Right renal pelvis (tissue), 4 donors: ENCODE measurements at regions not wholly inside any gene's neighbourhood (a gene's known extent, or its start where the extent isn't known, plus 50 kb on each side); places are given as distances from the start of the nearest gene placed in this dataset.
A peak's percentile ranks its signal among the peaks of the same experiment; 100 is the strongest.

Source experiments
- DNase-seq, 4 donors: peaks; one replicate each; pipeline ENCODE4 v3.0.0-alpha.2; 2013; ENCODE audit warnings: low read depth in 4 of 4, low spot score in 3 of 4, missing footprints in 1 of 4

DNA sequence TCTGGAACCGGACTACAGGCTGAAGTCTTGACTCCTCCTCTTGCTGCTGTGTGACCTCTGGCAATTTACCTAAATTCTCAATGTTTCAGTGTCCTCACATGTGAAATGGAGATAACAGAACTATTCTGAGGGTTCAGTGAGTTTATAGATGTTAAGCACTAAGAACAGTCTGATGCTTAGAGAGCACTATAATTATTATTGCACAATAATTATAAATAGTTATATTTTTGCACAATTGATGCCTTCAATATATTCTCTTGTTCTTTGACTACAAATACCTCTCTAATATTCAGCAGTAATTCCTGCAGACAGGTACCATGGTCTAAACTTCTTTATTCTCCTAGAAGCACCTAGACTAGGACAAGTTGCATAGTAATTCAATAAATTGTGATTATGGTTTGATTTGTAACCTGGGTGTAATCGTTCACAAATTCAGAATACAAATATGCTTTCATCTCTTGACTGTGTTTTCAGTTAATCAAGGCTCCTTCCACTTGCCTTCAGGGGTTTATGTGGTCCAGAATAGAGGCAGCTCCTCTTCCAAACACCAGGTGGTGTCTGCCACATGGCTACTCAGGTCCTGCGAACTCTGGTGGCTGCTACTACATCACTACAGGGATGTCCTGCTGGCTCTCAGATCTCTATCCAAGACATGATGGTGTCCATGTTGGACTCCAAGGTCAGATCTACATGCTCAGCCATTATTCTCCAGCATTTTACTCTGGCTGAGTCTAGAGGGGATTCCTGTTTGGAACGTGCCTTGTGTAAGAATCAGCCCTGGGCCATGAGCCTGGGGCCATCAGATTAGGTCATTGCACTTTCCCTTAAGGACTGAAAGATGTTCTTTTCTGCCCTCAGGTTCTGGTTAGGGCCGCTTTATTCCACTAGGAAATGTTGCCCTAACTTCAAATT, 103.4 kb downstream of the QRFPR start:
- DNase-seq: no peak

DNA sequence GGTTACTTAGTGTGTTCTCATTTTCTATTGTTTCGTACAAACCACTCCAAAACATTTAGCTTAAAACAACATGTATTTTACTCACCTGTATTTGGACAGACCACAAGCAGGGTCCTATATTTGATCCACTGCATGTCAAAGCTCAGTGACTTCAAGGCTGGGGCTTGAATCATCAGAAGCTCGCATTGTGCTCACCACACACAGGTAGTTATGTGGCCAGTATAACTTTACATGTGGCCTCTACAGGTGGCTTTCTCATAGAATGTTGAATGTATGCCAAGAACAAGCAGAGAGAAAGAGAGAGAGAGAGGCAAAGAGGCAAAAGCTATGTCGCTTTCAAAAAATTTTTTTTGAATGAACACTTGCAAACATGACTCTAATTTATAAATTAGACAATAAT, 107.6 kb downstream of the QRFPR start:
- DNase-seq: no peak

DNA sequence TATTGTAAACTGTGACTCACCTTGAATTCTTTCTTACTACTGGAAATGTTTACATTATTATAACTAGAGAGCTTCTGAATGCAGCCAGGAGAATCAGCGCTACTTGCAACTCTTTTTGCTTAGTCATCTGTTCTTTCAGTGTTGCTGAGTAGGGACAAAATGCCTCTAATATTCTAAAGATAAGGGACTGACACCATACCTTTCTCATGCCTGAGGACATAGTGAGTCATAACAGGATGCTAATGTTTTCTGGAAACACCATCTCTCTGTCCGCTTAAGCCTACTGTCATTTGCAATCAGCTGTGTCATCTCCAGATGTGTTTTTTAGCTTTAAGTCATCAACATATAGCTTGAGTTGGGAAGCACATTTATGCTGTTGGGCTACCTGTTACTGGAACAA, 108.3 kb downstream of the QRFPR start:
- DNase-seq: no peak

DNA sequence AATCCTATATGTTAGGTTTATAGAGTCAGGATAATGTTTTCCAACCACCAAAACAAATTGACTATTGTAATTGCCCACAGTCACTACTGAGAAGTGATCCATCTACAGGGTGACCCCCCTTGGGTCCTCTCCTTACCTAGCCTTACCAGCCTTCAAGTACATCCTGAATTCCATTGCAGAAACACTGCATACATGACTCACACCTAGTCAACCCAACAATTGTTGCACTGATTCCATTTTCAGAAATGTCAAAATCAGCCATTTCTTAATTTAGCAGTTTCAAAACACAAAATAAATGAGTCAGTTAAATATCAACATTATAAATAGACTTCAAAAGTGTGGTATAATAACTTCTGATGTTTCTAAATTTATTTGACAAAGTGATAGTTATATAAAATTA, 106.3 kb upstream of the TNIP3 start:
- no peak for DNase-seq

DNA sequence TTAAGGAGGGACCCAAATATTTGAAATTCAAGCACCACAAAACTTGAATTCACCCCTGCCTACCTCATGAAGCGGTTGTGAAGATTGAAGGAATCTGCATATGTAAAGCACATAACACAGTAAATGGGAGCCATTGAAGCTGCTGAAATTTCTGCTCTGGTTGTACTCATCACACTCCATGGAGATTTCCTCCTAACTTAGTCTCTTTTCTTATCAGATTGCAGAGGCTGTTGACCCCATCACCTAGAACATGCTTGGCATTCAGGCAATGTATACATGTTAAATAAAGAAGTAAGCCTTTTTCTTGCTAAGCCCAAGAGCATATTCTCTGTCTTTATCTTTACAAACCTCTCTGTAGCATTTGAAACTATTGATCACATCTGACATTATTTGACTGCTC, 104.9 kb upstream of the TNIP3 start:
- DNase-seq: no peak

DNA sequence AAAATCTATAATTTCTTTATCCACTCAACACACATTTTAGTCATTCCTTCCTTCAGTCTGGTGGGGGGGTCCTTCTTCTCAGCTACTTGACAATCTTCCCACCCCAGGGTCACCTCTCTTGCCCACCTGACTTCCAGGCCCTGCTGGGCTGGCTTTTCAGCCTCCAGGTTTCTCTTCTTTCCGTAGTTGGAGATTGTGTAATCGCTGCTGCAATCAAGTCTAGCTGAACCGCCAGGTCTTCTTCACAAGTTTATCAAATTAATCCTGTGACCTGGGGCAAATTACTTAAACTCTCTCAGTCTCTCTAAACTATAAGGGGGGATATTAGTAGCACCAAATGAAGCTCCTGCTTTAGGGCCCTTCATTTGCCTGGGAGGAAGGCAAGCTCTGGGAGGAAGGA, 102.9 kb upstream of the TNIP3 start:
- DNase-seq: no peak

DNA sequence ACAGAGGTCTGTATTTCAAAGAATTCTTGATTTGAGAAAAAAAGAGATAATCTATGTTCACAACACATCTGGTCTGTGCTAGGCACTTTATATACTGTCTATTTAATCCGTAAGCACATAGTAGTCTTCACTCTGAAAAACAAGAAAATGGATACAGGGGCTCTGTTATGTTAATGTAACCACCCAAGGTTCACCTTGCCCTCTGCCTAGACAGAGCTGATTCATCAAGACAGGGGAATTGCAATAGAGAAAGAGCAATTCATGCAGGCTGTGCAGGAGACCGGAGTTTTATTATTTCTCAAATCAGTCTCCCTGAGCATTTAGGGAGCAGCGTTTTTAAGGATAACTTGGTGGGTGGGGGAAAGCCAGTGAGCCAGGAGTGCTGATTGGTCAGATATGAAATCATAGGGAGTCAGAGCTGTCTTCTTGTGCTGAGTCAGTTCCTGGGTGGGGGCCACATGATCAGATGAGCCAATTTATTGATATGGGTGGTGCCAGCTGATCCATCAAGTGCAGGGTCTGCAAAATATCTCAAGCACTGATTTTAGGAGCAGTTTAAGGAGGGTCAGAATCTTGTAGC, 92.9 kb upstream of the TNIP3 start:
- no peak for DNase-seq

DNA sequence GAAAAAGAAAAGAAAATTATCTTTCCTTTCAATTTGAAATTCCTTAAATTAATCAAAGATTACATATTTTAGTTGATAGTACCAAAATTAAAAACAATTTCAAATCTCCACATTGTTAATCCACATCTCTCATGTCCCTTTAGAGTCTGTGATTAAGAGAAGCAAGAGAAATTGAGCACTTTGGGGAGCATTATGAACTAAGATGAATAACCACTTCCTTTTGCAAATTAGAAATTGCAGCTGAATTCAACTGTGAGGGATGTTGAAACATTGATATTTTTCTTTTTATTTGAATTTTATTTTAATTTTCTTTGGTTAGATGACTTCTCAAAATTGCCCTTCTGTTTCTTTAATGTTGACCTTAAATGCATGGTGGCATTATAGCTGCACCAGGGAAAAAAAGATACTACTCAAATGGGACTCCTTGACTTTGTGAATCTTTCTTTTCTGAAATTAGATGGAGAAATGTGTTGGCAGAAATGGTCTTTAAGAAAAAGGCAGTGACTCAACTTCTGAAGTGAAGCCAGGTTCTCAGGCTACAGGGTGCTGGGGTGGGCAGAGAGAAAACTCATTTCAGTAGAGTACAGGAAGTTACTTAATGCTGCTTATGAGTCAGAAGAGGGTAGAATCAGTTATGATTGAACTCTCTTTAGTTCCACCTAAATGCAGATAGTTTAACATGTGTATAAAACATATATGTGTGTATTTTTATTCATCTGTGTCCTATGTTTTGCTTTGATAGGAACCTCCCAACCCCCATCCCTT, 92.0 kb upstream of the TNIP3 start:
- no peak for DNase-seq

DNA sequence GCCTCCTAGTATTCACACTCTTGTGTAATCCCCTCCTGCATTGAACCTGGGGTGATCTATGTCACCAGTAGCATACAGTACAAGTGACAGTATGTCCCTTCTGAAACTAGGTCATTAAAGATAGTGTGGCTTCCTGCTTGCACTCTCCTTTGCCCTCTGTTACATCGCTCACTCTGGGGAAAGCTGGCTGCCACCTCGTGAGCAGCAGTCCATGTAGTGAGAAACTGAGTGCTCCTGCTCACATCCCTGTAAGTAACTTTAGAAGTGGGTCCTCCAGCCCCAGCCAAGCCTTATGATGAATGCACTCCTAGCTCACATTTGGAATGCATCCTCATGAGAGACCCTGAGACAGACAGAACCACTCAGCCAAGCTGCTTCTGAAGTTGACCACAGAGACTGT, 89.8 kb upstream of the TNIP3 start:
- no peak for DNase-seq

DNA sequence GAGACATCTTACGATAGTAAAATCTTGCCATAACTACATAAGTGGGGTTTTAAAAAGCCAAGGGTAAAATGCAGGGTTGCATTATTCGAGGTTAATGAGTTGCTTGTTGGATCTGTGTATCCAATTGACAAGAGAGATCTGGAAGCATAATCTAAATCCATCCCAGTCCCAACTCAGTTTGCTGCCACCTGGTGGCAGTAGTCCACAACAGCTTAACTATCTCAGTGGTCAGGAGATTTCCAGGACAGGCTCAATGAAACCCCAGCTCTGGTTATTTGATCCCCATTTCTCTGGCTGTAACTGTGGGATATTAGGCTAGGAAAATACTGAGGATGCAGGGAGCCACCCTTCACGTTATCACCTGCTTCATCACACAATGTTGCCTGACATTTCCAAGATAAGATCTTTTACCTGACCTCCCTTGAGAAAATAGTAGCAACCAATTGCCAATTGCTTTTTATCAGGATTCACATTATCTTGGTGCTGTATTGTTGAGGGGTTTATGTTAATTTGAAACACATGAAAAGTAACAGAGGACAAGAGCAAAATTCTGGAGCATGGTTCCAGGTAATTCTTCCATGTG, 88.2 kb upstream of the TNIP3 start:
- DNase-seq: peak; percentile 52 to 63 (median 58)

DNA sequence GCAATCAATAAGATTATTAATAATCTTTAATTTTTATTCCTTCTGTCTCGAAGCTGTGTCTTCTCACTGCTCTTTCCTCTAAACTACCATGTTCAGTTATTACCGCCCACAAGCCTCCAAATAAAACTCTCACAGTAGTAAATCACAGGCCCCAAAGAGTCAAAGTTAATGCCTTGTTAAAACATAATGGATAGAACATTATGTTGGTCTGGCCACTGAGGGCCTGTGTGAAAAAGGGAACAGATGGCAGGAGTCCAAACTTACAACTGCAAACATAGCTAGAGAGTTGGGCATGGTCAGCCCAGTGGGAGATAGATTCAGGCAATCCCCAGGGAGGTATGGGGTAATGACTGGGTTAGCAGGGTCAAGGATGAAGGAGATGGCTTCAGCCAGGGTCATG, 84.6 kb upstream of the TNIP3 start:
- no peak for DNase-seq

DNA sequence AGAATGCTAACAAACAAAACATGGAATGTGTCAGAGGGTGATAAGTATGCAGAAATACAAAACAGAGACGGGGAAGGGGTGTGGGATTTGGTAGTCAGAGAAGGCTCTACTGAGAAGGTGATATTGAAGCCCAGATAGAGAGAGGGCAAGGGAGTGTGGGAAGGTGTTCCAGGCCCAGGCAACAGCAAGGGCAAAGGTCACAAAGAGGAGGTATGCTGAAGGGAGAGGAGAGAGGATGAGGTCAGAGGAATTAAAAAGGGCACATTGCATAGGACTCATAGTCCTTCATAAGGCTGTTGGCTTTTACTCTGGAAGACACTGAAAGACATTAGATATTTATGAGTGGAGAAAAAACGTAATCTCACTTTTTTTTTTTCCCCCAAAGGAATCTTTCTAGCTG, 82.6 kb upstream of the TNIP3 start:
- DNase-seq: no peak

DNA sequence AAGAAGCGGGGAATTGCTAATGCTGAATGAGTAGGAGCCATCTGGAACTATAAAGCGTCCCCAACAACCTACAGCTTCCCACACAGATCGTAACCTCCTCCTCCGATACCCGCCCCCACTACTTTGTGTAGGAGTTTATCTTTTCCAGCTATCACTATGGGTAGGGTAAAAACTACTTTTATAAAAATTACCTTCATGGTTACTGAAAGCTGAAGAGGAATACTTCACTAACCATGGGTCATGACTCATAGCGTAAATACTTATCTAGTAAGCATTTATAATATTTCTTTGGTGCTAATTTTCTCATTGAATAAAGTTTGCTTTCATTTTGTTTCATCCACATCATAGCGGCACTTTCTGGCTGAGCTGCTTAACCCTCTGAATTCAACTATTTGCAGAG, 79.4 kb upstream of the TNIP3 start:
- no peak for DNase-seq

DNA sequence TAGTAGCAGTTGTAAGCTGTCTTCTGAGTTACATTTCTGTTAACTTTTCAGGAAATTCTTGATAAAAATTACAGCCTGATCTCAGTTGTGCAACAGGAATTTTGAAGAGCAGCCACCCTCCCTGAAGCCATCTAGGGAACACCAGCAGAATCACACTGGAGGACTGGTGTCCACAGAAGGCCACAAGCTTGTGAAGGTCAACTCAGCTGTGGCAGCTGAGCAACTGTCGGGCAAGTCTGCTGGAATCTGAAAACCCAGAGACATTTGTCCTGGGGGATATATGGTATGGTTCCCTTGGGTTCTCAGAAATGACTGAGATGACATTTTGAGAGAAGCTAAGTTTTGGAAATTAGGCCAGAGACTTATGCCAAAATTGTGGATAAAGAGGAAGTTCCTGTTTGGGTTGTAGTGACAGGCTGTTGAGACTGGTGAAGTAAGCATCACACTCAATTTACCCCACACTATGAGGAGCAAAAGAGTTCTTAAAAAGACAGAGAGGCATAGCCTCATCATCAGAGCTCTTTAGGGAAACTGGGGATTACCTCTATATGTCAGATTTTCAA, 78.1 kb upstream of the TNIP3 start:
- no peak for DNase-seq

DNA sequence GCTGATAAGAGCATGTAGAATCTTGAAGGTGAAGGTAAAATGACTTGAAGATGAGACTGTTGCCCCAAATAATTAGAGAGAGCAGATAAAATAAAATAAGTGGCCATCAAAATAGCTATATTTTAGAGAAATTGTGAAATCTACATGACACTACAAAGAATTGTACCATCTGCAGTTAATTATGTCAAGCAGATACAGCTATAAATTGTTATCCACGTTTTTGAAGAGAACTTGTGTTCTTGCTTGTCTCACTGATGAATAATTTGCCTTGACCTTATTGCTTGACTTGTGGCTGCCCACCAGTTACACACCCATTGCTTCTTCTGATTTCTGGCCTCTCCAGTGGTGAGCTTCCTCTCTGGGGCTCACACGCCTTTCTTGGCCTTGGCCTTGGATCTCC, 75.8 kb upstream of the TNIP3 start:
- no peak for DNase-seq

DNA sequence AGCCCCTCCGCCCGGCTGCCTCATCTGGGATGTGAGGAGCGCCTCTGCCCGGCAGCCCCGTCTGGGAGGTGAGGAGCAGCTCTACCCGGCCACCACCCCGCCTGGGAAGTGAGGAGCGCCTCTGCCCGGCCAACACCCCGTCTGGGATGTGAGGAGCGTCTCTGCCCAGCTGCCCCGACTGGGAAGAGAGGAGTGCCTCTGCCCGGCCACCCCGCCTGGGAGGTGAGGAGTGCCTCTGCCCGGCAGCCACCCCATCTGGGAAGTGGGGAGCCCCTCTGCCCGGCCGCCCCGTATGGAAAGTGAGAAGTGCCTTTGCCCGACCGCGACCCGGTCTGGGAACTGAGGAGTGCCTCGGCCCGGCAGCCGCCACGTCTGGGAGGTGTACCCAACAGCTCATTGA, 74.3 kb upstream of the TNIP3 start:
- no peak for DNase-seq

DNA sequence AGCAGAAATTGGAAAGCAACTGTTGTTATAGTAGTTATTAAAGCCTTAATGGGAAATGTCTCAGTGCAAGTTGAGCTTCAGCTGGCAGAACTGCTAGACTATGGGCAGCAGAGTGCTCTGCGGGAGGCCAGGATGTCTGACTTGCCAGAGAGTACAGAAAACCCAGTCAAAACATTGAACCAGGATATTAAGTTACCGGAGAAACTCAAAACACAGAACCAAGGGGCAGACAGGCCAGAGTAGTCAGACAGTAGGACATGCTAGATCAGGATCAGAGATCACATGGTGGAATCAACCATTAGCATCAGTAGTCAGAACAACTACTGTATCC, 72.9 kb upstream of the TNIP3 start:
- DNase-seq: no peak

DNA sequence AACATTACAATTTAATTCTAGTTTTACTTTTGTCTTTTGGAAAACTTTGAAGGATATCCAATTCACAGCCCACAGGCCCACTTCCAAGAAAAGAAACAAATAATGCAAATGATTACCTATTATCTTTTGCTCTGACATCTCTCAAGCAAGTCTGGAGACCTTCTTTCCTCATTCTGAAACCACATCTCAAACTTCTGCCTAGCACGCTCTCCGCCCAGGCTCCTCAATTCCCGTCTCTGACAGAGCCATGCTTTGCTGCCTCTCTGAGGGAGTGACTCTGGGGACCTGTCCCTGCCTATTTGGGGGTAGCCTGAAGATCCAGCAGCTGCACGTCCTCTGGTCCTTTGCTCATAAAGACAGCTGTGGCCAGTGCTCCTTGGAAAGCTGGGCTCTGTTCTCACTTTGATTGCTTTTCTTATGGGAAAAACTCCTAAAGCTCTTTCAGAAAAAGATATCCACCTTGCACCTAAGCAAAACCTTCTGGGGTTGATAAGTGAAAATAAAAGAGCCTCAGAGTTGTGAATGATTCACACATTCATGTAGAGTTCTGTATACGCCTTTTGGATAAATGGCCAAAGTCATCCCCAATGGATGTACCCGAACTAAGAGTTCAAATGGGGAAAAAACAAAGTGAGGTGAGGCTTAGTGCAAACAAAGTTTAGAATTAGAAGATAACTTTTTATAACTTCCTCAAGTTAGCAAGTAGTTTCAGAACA, 72.4 kb upstream of the TNIP3 start:
- DNase-seq: no peak

DNA sequence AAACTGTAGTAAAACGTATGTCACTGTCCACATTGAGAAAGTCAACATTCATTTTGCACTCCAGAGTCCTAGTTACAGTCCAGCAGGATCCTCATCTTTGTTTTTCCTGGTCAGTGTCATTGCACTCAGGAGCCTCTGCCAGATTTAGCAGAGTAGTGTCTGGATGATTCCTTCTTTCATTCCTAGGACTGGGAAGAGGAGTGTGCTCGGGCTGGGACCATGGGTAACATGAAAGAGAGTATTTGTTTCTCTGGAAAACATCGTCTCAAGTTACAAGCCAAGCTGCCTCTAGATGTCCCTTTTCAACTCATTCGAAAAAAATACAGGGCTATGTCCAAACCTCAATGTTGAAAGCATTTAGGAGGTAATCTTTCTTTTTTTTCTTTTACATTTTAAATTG, 69.9 kb upstream of the TNIP3 start:
- no peak for DNase-seq

DNA sequence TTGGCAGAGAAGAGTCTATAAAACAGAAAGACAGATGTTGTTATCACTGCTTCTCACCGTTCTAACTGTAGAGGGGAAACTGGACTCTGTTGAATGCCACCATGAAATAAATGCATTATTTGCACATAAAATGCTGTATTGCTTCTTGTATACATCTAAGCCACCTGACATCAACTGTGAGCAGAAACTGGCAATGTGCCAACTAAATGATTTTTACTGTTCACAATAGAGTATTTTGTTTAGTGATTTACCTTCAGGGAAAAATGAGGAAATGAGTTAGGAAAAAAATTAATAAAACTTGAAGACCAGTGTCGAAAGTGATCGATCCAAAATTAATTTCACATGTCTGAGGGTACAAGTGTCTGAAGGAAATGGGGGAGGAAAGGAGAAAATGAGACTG, 65.9 kb upstream of the TNIP3 start:
- DNase-seq: no peak

DNA sequence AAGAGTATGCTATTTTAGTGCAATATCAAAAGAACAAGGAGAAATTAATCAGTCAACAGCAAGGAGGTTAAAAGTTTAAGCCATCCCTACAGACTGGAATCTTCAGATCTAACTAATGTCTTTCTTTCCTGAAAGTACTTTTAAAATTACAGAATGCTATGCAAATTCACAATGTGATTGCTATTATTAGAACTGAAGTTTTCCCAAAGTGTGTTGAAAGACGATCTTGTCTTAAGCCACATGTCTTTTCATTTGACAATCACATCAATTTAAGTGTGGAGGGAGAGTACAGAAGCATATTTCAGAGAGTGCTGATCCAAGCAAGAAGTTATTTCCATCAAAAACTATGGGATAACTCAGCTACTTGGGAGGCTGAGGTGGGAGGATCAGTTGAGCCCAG, 64.7 kb upstream of the TNIP3 start:
- no peak for DNase-seq
